Upper lobe of right lung (tissue), 1 donor: ENCODE measurements at regions not wholly inside any gene's neighbourhood (a gene's known extent, or its start where the extent isn't known, plus 50 kb on each side); places are given as distances from the start of the nearest gene placed in this dataset.

Source experiments
- ATAC-seq: fragments of 200-7000 bp; cut with Tn5 transposase; one replicate; pipeline ENCODE4 v1.9.1; 2020; ENCODE audit warnings: mild to moderate bottlenecking, moderate library complexity
- DNase-seq: peaks from one replicate; pipeline ENCODE4 v3.0.0-alpha.2; 2020
- H3K27ac ChIP-seq: fragments of 200-600 bp; one replicate; pipeline ENCODE4 v1.8.0; 2022
- H3K27me3 ChIP-seq: fragments of 200-600 bp; one replicate; pipeline ENCODE4 v1.8.0; 2022; ENCODE audit warnings: mild to moderate bottlenecking
- H3K36me3 ChIP-seq: fragments of 200-600 bp; one replicate; pipeline ENCODE4 v1.8.0; 2022
- H3K4me1 ChIP-seq: fragments of 200-600 bp; one replicate; pipeline ENCODE4 v1.8.0; 2022
- H3K4me3 ChIP-seq: fragments of 200-600 bp; one replicate; pipeline ENCODE4 v1.8.0; 2022; ENCODE audit warnings: mild to moderate bottlenecking
- H3K9me3 ChIP-seq: fragments of 200-600 bp; one replicate; pipeline ENCODE4 v1.8.0; 2022
- CTCF ChIP-seq: fragments of 200-600 bp; IDR thresholded peaks from one replicate; pipeline ENCODE4 v1.8.0; 2022; ENCODE audit warnings: antibody characterized with exemption
- intact Hi-C: fragments of 100-400 bp; cut with DNase I; formaldehyde crosslinking; loops from one replicate; pipeline ENCODE4 v1.11.0; 2022
- donor health status: DM: no; HTN: yes; CAD: no; lungs with severe emphysema.

GRCh38 chr17:71864755-71865154, 256.1 kb upstream of the SOX9 start:
- Histone ChIP-seq H3K27me3 (no peaks in the 10 kb centered on the region), H3K4me1 (no peaks in the 10 kb centered on the region), H3K27ac (no peak overlapping the region), H3K9me3 (no peaks in the 10 kb centered on the region), H3K36me3 (no peaks in the 10 kb centered on the region), H3K4me3 (no peak overlapping the region)
- intact Hi-C loops: no loop called here
- DNase-seq (no peak), ATAC-seq (no peak)
- no peak for TF ChIP-seq CTCF

GRCh38 chr17:71866095-71866494, 254.7 kb upstream of the SOX9 start:
- no peak for ATAC-seq
- Histone ChIP-seq H3K27ac (no peak overlapping the region), H3K9me3 (no peaks in the 10 kb centered on the region), H3K4me1 (no peaks in the 10 kb centered on the region), H3K4me3 (no peak overlapping the region), H3K36me3 (no peaks in the 10 kb centered on the region), H3K27me3 (no peaks in the 10 kb centered on the region)
- intact Hi-C loops: no loop called here
- no peak for DNase-seq
- TF ChIP-seq CTCF: no peak

- H3K27me3 ChIP-seq: no peaks in the 10 kb centered on the region
- no peak for DNase-seq
- H3K4me3 ChIP-seq: no peak overlapping the region
- no peak for TF ChIP-seq CTCF
- H3K4me1 ChIP-seq: no peaks in the 10 kb centered on the region
- H3K36me3 ChIP-seq: no peaks in the 10 kb centered on the region
- no peak overlapping the region for H3K27ac ChIP-seq
- intact Hi-C loops: no loop called here
- no peak for ATAC-seq
- no peaks in the 10 kb centered on the region for H3K9me3 ChIP-seq
Measured at GRCh38 chr17:71869293-71869692, 251.5 kb upstream of the SOX9 start.

- no peaks in the 10 kb centered on the region for H3K4me1 ChIP-seq
- ATAC-seq (no peak), DNase-seq (no peak)
- no peaks in the 10 kb centered on the region for H3K36me3 ChIP-seq
- no peaks in the 10 kb centered on the region for H3K9me3 ChIP-seq
- TF ChIP-seq CTCF: no peak
- intact Hi-C loops: no loop called here
- no peak overlapping the region for H3K4me3 ChIP-seq
- H3K27ac ChIP-seq: no peak overlapping the region
- no peaks in the 10 kb centered on the region for H3K27me3 ChIP-seq
Measured at GRCh38 chr17:71869841-71870545, 250.8 kb upstream of the SOX9 start.

- ATAC-seq (no peak), DNase-seq (no peak)
- no peaks in the 10 kb centered on the region for H3K36me3 ChIP-seq
- intact Hi-C loops: no loop called here
- no peaks in the 10 kb centered on the region for H3K4me1 ChIP-seq
- no peak for TF ChIP-seq CTCF
- no peaks in the 10 kb centered on the region for H3K9me3 ChIP-seq
- no peak overlapping the region for H3K4me3 ChIP-seq
- H3K27ac ChIP-seq: no peak overlapping the region
- no peaks in the 10 kb centered on the region for H3K27me3 ChIP-seq
Measured at GRCh38 chr17:71870546-71870862, 250.3 kb upstream of the SOX9 start.
